Astrocyte (in vitro differentiated cells and primary cell): ENCODE measurements at regions not wholly inside any gene's neighbourhood (a gene's known extent, or its start where the extent isn't known, plus 50 kb on each side); places are given as distances from the start of the nearest gene placed in this dataset.

Experiments
- CTCF ChIP-seq: IDR thresholded peaks from 2 replicates; pipeline ENCODE4 v1.5.1; 2011; ENCODE audit warnings: low read depth, mild to moderate bottlenecking, inconsistent platforms, low read length, moderate library complexity; ENCODE audit not compliant: insufficient read depth
- EZH2 ChIP-seq: IDR thresholded peaks from 2 replicates; pipeline ENCODE4 v1.6.1; 2012; ENCODE audit warnings: mild to moderate bottlenecking, low read length, inconsistent platforms; ENCODE audit not compliant: insufficient read depth

GRCh38 chr6:91822581-91822980, 1235.7 kb upstream of the MAP3K7 start:
- TF ChIP-seq CTCF (no peak), EZH2 (no peak)
